SK-N-SH treated with all-trans-retinoic acid at 6 μM for 48 hours (cell line): ENCODE measurements at regions not wholly inside any gene's neighbourhood (a gene's known extent, or its start where the extent isn't known, plus 50 kb on each side); places are given as distances from the start of the nearest gene placed in this dataset.

ENCODE experiments used
- ATAC-seq: fragments of 200-7000 bp; cut with Tn5 transposase; 3 replicates; pipeline ENCODE4 v1.9.1; 2020; ENCODE audit warnings: mild to moderate bottlenecking, moderate library complexity
- ARNTL ChIP-seq: fragments of 450-650 bp; formaldehyde crosslinking; IDR thresholded peaks from 2 replicates; pipeline ENCODE4 v1.5.0; 2020; ENCODE audit warnings: low read depth, mild to moderate bottlenecking, moderate library complexity, borderline replicate concordance
- CSDC2 ChIP-seq: fragments of 250-450 bp; sonication (Bioruptor Pico); IDR thresholded peaks from 2 replicates; pipeline ENCODE4 v1.5.0; 2020; ENCODE audit warnings: mild to moderate bottlenecking, moderate library complexity
- ESRRG ChIP-seq: fragments of 250-450 bp; sonication (Bioruptor Pico); IDR thresholded peaks from 2 replicates; pipeline ENCODE4 v1.6.1; 2021; ENCODE audit warnings: mild to moderate bottlenecking
- GLIS3 ChIP-seq: fragments of 250-450 bp; sonication (Bioruptor Pico); IDR thresholded peaks from 2 replicates; pipeline ENCODE4 v1.5.0; 2020; ENCODE audit warnings: mild to moderate bottlenecking, moderate library complexity
- ISL1 ChIP-seq: fragments of 250-450 bp; sonication (Bioruptor Pico); IDR thresholded peaks from 2 replicates; pipeline ENCODE4 v2.1.2; 2022; ENCODE audit warnings: mild to moderate bottlenecking, moderate library complexity
- OSR1 ChIP-seq: fragments of 250-450 bp; sonication (Bioruptor Pico); IDR thresholded peaks from 2 replicates; pipeline ENCODE4 v1.8.0; 2022; ENCODE audit warnings: moderate library complexity, mild to moderate bottlenecking, inconsistent platforms
- PPARA ChIP-seq: fragments of 250-450 bp; sonication (Bioruptor Pico); IDR thresholded peaks from 2 replicates; pipeline ENCODE4 v1.5.0; 2020; ENCODE audit warnings: mild to moderate bottlenecking, borderline replicate concordance
- RARB ChIP-seq: fragments of 250-450 bp; sonication (Bioruptor Pico); IDR thresholded peaks from 2 replicates; pipeline ENCODE4 v1.8.0; 2021; ENCODE audit warnings: mild to moderate bottlenecking, moderate library complexity
- SNAI2 ChIP-seq: fragments of 250-450 bp; sonication (Bioruptor Pico); IDR thresholded peaks from 2 replicates; pipeline ENCODE4 v1.5.0; 2020; ENCODE audit warnings: mild to moderate bottlenecking, moderate library complexity
- TCF4 ChIP-seq: fragments of 250-450 bp; sonication (Bioruptor Pico); IDR thresholded peaks from 2 replicates; pipeline ENCODE4 v1.8.0; 2021; ENCODE audit warnings: mild to moderate bottlenecking, moderate library complexity, borderline replicate concordance
- TOX ChIP-seq: fragments of 250-450 bp; sonication (Bioruptor Pico); IDR thresholded peaks from 2 replicates; pipeline ENCODE4 v1.8.0; 2021; ENCODE audit warnings: mild to moderate bottlenecking, moderate library complexity, borderline replicate concordance
- ZC3H10 ChIP-seq: fragments of 250-450 bp; sonication (Bioruptor Pico); IDR thresholded peaks from 2 replicates; pipeline ENCODE4 v1.5.1; 2021; ENCODE audit warnings: mild to moderate bottlenecking, moderate library complexity
- ZFP3 ChIP-seq: fragments of 250-450 bp; sonication (Bioruptor Pico); IDR thresholded peaks from 2 replicates; pipeline ENCODE4 v1.5.0; 2020; ENCODE audit warnings: mild to moderate bottlenecking, moderate library complexity
- ZFP30 ChIP-seq: fragments of 450-650 bp; formaldehyde crosslinking; IDR thresholded peaks from 2 replicates; pipeline ENCODE4 v1.5.0; 2022; ENCODE audit warnings: mild to moderate bottlenecking, moderate library complexity
- ZNF565 ChIP-seq: fragments of 450-650 bp; formaldehyde crosslinking; conservative IDR thresholded peaks from 2 replicates; pipeline ENCODE4 v1.5.0; 2020; ENCODE audit warnings: low read depth, mild to moderate bottlenecking, moderate library complexity
- ZNF8 ChIP-seq: fragments of 450-650 bp; formaldehyde crosslinking; IDR thresholded peaks from 2 replicates; pipeline ENCODE4 v1.5.0; 2020; ENCODE audit warnings: mild to moderate bottlenecking, moderate library complexity
- TF ChIP-seq, protein P1 (sequence below): fragments of 250-450 bp; sonication (Bioruptor Pico); IDR thresholded peaks from 2 replicates; pipeline ENCODE4 v1.5.0; 2020; ENCODE audit warnings: mild to moderate bottlenecking, moderate library complexity
- TF ChIP-seq, protein P2 (sequence below): fragments of 250-450 bp; sonication (Bioruptor Pico); IDR thresholded peaks from 2 replicates; pipeline ENCODE4 v1.8.0; 2020; ENCODE audit warnings: mild to moderate bottlenecking, moderate library complexity, borderline replicate concordance
- TF ChIP-seq, protein P3 (sequence below): fragments of 250-450 bp; sonication (Bioruptor Pico); IDR thresholded peaks from 2 replicates; pipeline ENCODE4 v1.8.0; 2021; ENCODE audit warnings: low read depth, mild to moderate bottlenecking, moderate library complexity, borderline replicate concordance
- TF ChIP-seq, protein P4 (sequence below): fragments of 250-450 bp; sonication (Bioruptor Pico); IDR thresholded peaks from 2 replicates; pipeline ENCODE4 v1.5.1; 2020; ENCODE audit warnings: low read depth, mild to moderate bottlenecking, moderate library complexity

DNA sequence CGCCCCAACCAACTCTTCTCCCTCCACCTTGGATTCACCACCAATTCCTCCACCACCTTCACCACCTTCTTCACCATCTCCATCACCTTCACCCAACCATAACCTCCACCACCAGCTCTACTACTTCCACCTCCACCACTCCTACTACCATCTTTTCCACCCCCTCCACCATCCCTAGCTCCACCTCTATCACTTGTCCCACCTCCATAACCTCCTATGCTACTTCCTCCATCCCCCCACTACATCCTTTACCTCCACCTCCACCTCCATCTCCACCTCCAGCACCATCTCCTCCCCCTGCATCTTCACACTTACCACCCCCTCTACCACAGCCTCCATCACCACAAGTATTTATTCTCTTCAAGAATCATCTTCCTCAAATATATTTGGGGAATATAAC lies 254.9 kb upstream of the EGLN3 start (continued):
- TF ChIP-seq, protein P1, sequence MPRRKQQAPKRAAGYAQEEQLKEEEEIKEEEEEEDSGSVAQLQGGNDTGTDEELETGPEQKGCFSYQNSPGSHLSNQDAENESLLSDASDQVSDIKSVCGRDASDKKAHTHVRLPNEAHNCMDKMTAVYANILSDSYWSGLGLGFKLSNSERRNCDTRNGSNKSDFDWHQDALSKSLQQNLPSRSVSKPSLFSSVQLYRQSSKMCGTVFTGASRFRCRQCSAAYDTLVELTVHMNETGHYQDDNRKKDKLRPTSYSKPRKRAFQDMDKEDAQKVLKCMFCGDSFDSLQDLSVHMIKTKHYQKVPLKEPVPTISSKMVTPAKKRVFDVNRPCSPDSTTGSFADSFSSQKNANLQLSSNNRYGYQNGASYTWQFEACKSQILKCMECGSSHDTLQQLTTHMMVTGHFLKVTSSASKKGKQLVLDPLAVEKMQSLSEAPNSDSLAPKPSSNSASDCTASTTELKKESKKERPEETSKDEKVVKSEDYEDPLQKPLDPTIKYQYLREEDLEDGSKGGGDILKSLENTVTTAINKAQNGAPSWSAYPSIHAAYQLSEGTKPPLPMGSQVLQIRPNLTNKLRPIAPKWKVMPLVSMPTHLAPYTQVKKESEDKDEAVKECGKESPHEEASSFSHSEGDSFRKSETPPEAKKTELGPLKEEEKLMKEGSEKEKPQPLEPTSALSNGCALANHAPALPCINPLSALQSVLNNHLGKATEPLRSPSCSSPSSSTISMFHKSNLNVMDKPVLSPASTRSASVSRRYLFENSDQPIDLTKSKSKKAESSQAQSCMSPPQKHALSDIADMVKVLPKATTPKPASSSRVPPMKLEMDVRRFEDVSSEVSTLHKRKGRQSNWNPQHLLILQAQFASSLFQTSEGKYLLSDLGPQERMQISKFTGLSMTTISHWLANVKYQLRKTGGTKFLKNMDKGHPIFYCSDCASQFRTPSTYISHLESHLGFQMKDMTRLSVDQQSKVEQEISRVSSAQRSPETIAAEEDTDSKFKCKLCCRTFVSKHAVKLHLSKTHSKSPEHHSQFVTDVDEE (CRISPR knock-in tag), result no peak
- TF ChIP-seq, protein P2, sequence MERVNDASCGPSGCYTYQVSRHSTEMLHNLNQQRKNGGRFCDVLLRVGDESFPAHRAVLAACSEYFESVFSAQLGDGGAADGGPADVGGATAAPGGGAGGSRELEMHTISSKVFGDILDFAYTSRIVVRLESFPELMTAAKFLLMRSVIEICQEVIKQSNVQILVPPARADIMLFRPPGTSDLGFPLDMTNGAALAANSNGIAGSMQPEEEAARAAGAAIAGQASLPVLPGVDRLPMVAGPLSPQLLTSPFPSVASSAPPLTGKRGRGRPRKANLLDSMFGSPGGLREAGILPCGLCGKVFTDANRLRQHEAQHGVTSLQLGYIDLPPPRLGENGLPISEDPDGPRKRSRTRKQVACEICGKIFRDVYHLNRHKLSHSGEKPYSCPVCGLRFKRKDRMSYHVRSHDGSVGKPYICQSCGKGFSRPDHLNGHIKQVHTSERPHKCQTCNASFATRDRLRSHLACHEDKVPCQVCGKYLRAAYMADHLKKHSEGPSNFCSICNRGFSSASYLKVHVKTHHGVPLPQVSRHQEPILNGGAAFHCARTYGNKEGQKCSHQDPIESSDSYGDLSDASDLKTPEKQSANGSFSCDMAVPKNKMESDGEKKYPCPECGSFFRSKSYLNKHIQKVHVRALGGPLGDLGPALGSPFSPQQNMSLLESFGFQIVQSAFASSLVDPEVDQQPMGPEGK (CRISPR knock-in tag), result no peak
- TF ChIP-seq TOX (CRISPR knock-in tag) (no peak), CSDC2 (CRISPR knock-in tag) (no peak), ZFP30 (CRISPR knock-in tag) (no peak)
- TF ChIP-seq, protein P3, sequence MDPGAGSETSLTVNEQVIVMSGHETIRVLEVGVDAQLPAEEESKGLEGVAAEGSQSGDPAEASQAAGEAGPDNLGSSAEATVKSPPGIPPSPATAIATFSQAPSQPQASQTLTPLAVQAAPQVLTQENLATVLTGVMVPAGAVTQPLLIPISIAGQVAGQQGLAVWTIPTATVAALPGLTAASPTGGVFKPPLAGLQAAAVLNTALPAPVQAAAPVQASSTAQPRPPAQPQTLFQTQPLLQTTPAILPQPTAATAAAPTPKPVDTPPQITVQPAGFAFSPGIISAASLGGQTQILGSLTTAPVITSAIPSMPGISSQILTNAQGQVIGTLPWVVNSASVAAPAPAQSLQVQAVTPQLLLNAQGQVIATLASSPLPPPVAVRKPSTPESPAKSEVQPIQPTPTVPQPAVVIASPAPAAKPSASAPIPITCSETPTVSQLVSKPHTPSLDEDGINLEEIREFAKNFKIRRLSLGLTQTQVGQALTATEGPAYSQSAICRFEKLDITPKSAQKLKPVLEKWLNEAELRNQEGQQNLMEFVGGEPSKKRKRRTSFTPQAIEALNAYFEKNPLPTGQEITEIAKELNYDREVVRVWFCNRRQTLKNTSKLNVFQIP, result no peak

DNA sequence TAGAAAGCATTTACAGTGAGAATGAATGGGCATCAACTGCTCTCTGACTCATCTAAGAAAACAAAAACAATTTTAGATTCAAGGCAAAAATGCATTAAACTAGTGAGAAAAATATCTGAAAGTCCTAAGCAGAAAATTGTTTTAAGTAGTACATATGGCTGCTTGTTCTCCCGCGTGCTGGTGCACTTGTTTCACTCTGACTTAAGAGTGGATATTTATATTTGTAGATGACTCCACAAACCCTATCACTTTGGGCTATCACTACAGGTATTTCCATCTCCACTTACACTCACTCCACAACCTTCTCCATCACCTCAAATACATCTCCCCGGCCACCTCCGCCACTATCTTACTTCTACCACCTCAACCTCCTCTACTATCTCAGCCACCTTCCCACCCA lies 253.9 kb upstream of the EGLN3 start:
- ATAC-seq, result no peak
- TF ChIP-seq, protein P4, sequence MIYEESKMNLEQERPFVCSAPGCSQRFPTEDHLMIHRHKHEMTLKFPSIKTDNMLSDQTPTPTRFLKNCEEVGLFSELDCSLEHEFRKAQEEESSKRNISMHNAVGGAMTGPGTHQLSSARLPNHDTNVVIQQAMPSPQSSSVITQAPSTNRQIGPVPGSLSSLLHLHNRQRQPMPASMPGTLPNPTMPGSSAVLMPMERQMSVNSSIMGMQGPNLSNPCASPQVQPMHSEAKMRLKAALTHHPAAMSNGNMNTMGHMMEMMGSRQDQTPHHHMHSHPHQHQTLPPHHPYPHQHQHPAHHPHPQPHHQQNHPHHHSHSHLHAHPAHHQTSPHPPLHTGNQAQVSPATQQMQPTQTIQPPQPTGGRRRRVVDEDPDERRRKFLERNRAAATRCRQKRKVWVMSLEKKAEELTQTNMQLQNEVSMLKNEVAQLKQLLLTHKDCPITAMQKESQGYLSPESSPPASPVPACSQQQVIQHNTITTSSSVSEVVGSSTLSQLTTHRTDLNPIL, result no peak
- TF ChIP-seq ZNF565 (CRISPR knock-in tag), result no peak
- TF ChIP-seq, protein P3, result no peak
- TF ChIP-seq ARNTL (CRISPR knock-in tag), result no peak
- no peak for TF ChIP-seq OSR1 (CRISPR knock-in tag)
- no peak for TF ChIP-seq TCF4 (CRISPR knock-in tag)

DNA sequence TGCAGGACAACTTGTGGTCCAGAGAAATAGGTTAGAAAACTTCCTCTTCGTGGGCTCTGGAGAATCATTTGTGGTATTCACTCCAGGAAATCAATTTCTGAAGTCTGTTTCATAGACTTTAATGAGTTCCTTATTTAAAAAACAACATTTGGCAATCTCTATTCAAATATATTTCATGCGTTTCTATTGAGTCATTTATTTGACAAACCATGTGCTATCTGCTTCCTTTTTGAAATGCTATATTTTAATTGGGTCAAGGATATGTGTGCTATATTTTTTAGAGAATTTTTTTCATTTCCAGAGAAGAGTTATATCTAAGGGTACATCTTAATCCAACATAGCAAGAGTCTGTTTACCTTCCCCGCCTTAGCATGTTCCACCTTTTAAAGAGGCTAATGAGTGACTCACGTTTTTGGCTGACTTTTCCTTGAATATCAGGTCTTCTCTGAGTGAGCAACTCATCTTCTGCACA lies 252.4 kb upstream of the EGLN3 start:
- TF ChIP-seq ZNF8 (no peak), ZFP30 (CRISPR knock-in tag) (no peak), ZFP3 (CRISPR knock-in tag) (no peak), ZC3H10 (CRISPR knock-in tag) (no peak), ZNF565 (CRISPR knock-in tag) (no peak), PPARA (CRISPR knock-in tag) (no peak), OSR1 (CRISPR knock-in tag) (no peak), GLIS3 (CRISPR knock-in tag) (no peak), RARB (CRISPR knock-in tag) (no peak), TCF4 (CRISPR knock-in tag) (no peak), ISL1 (CRISPR knock-in tag) (no peak), SNAI2 (CRISPR knock-in tag) (no peak), ESRRG (CRISPR knock-in tag) (no peak), TOX (CRISPR knock-in tag) (no peak)
- TF ChIP-seq, protein P4, result no peak
- TF ChIP-seq, protein P1 (CRISPR knock-in tag), result no peak
- no peak for ATAC-seq
